IMR-90 (cell line): ENCODE measurements at regions not wholly inside any gene's neighbourhood (a gene's known extent, or its start where the extent isn't known, plus 50 kb on each side); places are given as distances from the start of the nearest gene placed in this dataset.

Source experiments
- BHLHE40 ChIP-seq: fragments of 150-350 bp; IDR thresholded peaks from 2 replicates; pipeline ENCODE4 v1.6.1; 2016; ENCODE audit warnings: mild to moderate bottlenecking, low read depth, low read length
- RCOR1 ChIP-seq: IDR thresholded peaks from 2 replicates; pipeline ENCODE4 v1.6.1; 2012; ENCODE audit warnings: mild to moderate bottlenecking, low read length, improper control_type of control experiment; ENCODE audit not compliant: insufficient replicate concordance

- no peak for TF ChIP-seq BHLHE40
- TF ChIP-seq RCOR1 = no peak
Measured at GRCh38 chr12:72742568-72742967, 470.4 kb downstream of the TRHDE start.
